ENCODE measurements at regions not wholly inside any gene's neighbourhood (a gene's known extent, or its start where the extent isn't known, plus 50 kb on each side); places are given as distances from the start of the nearest gene placed in this dataset.
A peak's percentile ranks its signal among the peaks of the same experiment; 100 is the strongest.

- Histone ChIP-seq H3K4me1 (ENCODE audit: control insufficient read depth in 2 of 3, insufficient read depth in 2 of 3, low read depth in 1 of 3, low read length in 3 of 3) (no peaks in the 10 kb centered on the region), H3K27me3 (ENCODE audit: control insufficient read depth, insufficient read depth, low read length) (no peaks in the 10 kb centered on the region), H3K4me3 (ENCODE audit: low read length in 3 of 3) (no peak overlapping the region), H3K9me3 (ENCODE audit: control insufficient read depth in 2 of 3, insufficient read depth in 1 of 3, low read length in 3 of 3) (no peaks in the 10 kb centered on the region), H3K27ac (ENCODE audit: low read depth in 2 of 2, low read length in 2 of 2) (no peak overlapping the region), H3K36me3 (ENCODE audit: control insufficient read depth in 2 of 3, insufficient read depth in 3 of 3, low read length in 3 of 3) (no peaks in the 10 kb centered on the region), H3K9ac (ENCODE audit: low read length in 3 of 3) (no peak overlapping the region)
- no peak for FAIRE-seq
- TF ChIP-seq CTCF (IDR thresholded peaks at IDR 0.05; ENCODE audit: borderline replicate concordance, extremely low read depth, insufficient read depth), result no peak
- intact Hi-C loops (cut with DNase I), result no loop called here
- DNase-seq, result no peak
These were observed 1047.4 kb downstream of the IGSF11 start for GRCh38 chr3:117987256-117987655.

DNA sequence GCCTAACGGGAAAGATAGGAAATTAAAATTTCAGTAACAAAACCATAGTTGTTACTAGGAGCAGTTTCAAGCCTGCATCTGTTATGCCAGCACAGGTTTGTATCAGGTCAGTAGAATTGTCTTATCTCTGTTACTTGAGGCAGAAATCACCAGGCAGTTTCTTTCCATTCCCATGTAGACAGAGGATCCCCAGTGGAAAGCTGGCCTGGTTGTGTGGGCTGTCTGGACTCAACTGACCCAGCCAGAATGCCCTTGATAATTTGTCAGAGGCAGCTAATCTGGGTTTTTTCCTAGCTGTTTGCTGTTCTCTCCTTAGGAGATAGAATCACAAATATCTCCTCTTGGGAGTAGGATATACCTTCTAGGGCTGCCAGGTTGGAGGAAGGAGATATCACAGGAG is 1044.7 kb downstream of the IGSF11 start:
- Histone ChIP-seq H3K36me3 (ENCODE audit: control insufficient read depth in 2 of 3, insufficient read depth in 3 of 3, low read length in 3 of 3) (no peaks in the 10 kb centered on the region), H3K9ac (ENCODE audit: low read length in 3 of 3) (no peak overlapping the region), H3K9me3 (ENCODE audit: control insufficient read depth in 2 of 3, insufficient read depth in 1 of 3, low read length in 3 of 3) (no peaks in the 10 kb centered on the region), H3K4me3 (ENCODE audit: low read length in 3 of 3) (no peak overlapping the region), H3K4me1 (ENCODE audit: control insufficient read depth in 2 of 3, insufficient read depth in 2 of 3, low read depth in 1 of 3, low read length in 3 of 3) (no peaks in the 10 kb centered on the region), H3K27ac (ENCODE audit: low read depth in 2 of 2, low read length in 2 of 2) (no peak overlapping the region), H3K27me3 (ENCODE audit: control insufficient read depth, insufficient read depth, low read length) (peaks cover 4% of the 10 kb centered on the region)
- intact Hi-C loops (cut with DNase I), result no loop called here
- FAIRE-seq (no peak), DNase-seq (no peak)
- no peak for TF ChIP-seq CTCF (IDR thresholded peaks at IDR 0.05; ENCODE audit: borderline replicate concordance, extremely low read depth, insufficient read depth)

GRCh38 chr3:117990627-117991026 is 1044.0 kb downstream of the IGSF11 start:
- intact Hi-C loops (cut with DNase I), result no loop called here
- Histone ChIP-seq H3K4me3 (ENCODE audit: low read length in 3 of 3) (no peak overlapping the region), H3K27me3 (ENCODE audit: control insufficient read depth, insufficient read depth, low read length) (peaks cover 4% of the 10 kb centered on the region), H3K36me3 (ENCODE audit: control insufficient read depth in 2 of 3, insufficient read depth in 3 of 3, low read length in 3 of 3) (no peaks in the 10 kb centered on the region), H3K27ac (ENCODE audit: low read depth in 2 of 2, low read length in 2 of 2) (no peak overlapping the region), H3K9me3 (ENCODE audit: control insufficient read depth in 2 of 3, insufficient read depth in 1 of 3, low read length in 3 of 3) (no peaks in the 10 kb centered on the region), H3K9ac (ENCODE audit: low read length in 3 of 3) (no peak overlapping the region), H3K4me1 (ENCODE audit: control insufficient read depth in 2 of 3, insufficient read depth in 2 of 3, low read depth in 1 of 3, low read length in 3 of 3) (no peaks in the 10 kb centered on the region)
- TF ChIP-seq CTCF (IDR thresholded peaks at IDR 0.05; ENCODE audit: borderline replicate concordance, extremely low read depth, insufficient read depth), result no peak
- DNase-seq (peak in 1 of 5 donors; percentile 7), FAIRE-seq (no peak)

- FAIRE-seq, result no peak
- H3K27ac ChIP-seq (ENCODE audit: low read depth in 2 of 2, low read length in 2 of 2), result no peak overlapping the region
- no peaks in the 10 kb centered on the region for H3K36me3 ChIP-seq (ENCODE audit: control insufficient read depth in 2 of 3, insufficient read depth in 3 of 3, low read length in 3 of 3)
- H3K4me1 ChIP-seq (ENCODE audit: control insufficient read depth in 2 of 3, insufficient read depth in 2 of 3, low read depth in 1 of 3, low read length in 3 of 3), result peaks cover 0 to 9% (median 0%) of the 10 kb centered on the region in 3 donors
- no peak for TF ChIP-seq CTCF (IDR thresholded peaks at IDR 0.05; ENCODE audit: borderline replicate concordance, extremely low read depth, insufficient read depth)
- no peaks in the 10 kb centered on the region for H3K9me3 ChIP-seq (ENCODE audit: control insufficient read depth in 2 of 3, insufficient read depth in 1 of 3, low read length in 3 of 3)
- H3K9ac ChIP-seq (ENCODE audit: low read length in 3 of 3), result no peak overlapping the region
- no peak for DNase-seq
- H3K27me3 ChIP-seq (ENCODE audit: control insufficient read depth, insufficient read depth, low read length), result peaks cover 7% of the 10 kb centered on the region
- intact Hi-C loops (cut with DNase I), result no loop called here
- H3K4me3 ChIP-seq (ENCODE audit: low read length in 3 of 3), result peak overlapping the region in 1 of 3 donors; percentile 4
These were observed 1038.7 kb downstream of the IGSF11 start for GRCh38 chr3:117995842-117996437.

Measured in kidney (tissue), 13 donors.